Stimulated activated CD4-positive, alpha-beta T cell treated with anti-CD3 and anti-CD28 coated beads, Interleukin-2, amount 100 ng/mL, for 24 hours (primary cell): ENCODE measurements at regions not wholly inside any gene's neighbourhood (a gene's known extent, or its start where the extent isn't known, plus 50 kb on each side); places are given as distances from the start of the nearest gene placed in this dataset.
"Not testable (repeated sequence)": the region's sequence is repeated elsewhere in the genome, so short reads cannot be mapped to it uniquely, and the experiment has no call there.

ENCODE experiments used
- DNase-seq, 2 donors: peaks; one replicate each; pipeline ENCODE4 v3.0.0-alpha.2; 2020

- DNase-seq, result no peak
Observed at GRCh38 chr7:39826166-39826565, 123.9 kb upstream of the CDK13 start.

DNA sequence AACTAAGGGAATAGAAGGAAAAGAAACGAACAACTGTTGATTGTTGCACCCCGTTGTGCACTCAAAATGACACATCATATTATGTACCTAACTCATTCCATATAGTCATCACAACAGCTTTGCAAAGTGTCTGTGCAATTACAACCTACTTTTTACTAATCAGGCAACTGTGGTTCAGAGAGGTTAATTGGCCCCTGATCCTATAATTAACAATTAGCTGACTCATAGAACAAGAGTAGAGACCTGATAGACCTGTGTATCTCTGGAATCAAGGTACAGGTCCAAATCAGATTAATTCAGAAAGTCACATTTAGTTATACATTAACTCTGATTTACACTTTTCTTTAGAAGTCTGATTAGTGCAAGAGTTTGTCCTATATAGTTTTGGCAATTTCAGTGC, 122.5 kb upstream of the CDK13 start:
- DNase-seq, result no peak

- DNase-seq, result no peak
Observed at GRCh38 chr7:39829028-39829427, 121.0 kb upstream of the CDK13 start.

- no peak for DNase-seq
Observed at GRCh38 chr7:39832519-39833085, 117.5 kb upstream of the CDK13 start.

DNA sequence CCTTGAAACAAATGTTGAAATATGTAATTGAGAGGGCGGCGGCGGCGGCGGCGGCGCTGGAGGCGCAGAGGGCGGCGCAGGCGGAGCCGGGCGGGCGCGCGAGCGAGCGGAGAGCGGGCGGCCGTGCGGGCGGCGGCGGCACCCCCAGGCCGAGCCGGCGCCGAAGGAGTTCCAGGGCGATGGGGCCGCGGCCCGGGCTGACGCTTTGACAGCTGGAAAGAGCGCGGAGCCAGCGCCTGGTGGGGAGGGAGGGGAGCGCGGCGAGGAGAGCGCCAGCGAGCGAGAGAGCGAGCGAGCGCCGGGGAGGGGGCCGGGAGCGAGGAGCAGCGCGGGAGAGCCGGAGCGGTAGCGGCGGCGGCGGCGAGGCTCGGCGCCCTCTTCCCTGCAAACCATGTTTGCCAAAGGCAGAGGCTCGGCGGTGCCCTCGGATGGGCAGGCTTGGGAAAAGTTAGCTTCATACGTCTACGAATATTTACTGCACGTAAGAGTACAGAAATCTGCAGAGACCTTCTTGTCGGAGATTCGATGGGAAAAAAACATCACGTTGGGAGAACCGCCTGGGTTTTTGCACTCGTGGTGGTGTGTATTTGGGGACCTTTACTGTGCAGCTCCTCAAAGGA, 116.8 kb upstream of the CDK13 start:
- DNase-seq, result peak; percentile 29 to 67

DNA sequence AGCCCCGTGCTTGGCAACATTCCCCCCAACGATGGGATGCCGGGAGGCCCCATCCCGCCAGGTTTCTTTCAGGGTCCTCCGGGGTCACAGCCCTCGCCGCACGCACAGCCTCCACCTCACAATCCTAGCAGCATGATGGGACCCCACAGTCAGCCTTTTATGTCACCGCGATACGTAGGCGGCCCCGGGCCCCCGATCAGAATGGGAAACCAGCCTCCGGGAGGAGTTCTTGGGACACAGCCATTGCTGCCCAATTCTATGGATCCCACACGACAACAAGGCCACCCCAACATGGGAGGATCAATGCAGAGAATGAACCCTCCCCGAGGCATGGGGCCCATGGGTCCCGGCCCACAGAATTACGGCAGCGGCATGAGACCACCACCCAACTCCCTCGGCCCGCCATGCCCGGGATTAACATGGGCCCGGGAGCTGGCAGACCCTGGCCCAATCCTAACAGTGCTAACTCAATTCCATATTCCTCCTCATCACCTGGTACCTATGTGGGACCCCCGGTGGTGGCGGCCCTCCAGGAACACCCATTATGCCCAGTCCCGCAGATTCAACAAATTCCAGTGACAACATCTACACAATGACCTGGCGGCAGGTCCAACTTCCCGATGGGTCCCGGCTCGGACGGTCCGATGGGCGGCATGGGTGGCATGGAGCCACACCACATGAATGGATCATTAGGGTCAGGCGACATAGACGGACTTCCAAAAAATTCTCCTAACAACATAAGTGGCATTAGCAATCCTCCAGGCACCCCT, 116.0 kb upstream of the CDK13 start:
- DNase-seq, result not testable (repeated sequence)

- DNase-seq, result no peak
Observed at GRCh38 chr7:39838326-39838725, 111.7 kb upstream of the CDK13 start.

DNA sequence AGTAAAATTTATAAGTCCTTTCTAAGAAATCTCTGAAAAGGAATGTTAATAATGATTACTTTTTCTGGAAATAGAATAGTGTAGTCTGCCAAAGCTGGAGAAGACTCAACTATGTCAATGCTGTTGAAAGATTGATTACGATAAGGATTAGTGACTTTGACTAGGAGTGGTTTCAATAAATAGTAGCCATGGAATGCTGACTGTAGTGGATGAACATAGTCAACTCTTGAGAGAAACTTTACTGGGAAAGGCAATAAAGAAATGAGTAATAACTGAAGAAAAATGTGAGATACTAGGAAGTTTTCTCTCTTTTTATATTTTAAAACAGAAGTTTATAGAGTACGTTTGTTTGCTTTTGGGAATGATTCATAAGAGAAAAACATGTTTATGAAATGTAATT, 105.0 kb upstream of the CDK13 start:
- DNase-seq, result no peak

GRCh38 chr7:39847227-39847626, 102.8 kb upstream of the CDK13 start:
- DNase-seq, result no peak

DNA sequence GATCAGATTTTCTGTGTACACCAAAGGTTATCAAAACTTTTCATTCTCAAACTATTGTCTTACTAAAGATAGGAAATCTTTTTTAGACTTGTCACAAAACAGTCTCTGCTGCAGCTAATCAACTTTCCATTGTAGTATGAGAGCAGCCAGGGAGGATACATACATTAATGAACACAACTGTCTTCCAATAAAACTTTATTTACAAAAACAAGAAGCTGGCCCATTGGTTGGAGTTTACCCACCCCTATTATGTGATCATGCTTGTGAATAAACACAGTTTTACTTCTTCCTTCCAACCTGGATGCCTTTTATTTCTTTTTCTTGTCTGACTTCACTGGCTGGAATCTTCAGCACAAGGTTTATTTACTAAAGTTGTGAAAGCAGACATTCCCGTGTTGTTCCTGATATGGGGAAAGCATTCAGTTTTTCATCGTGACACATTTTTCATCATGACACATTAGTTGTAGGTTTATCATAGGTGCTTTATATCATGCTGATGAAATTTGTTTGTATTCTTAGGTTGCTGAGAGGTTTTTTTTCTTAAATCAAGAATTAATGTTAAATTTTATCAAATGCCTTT, 98.5 kb upstream of the CDK13 start:
- no peak for DNase-seq

DNA sequence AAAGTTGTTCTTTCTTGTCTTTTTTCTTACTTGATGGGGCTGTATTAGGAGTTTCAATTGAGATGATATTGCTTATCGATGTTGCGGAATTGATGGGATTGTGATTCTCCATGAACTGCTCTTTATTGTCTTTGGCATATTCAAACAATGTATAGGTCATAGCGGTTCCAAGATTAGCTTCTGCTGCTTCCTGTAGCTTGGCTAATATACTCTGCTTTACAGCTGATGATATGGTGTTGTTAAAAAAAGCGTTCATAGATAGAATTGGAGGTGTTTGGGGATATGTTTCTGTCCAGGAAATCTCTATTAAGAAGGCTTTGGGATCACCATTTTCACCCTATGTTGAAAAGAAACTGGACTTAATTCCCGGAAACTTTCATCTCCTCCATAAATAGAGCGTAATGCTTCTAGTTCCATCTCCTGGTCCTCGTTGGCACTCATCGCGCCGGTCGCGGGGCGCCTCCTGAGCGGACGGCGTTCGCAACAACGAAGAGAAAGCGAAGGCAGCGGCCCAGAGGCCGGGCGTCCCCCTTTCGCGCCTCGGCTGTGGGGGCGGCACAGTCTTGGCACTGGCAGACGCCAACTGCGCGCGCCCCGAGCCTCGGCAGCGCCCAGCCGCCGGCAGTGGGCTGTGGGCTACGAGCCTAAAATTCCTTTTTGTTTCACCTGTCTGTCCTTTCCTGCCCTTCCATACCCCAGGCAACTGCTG, 95.3 kb upstream of the CDK13 start:
- DNase-seq, result not testable (repeated sequence)

- DNase-seq, result no peak
Observed at GRCh38 chr7:39855325-39855674, 94.8 kb upstream of the CDK13 start.

DNA sequence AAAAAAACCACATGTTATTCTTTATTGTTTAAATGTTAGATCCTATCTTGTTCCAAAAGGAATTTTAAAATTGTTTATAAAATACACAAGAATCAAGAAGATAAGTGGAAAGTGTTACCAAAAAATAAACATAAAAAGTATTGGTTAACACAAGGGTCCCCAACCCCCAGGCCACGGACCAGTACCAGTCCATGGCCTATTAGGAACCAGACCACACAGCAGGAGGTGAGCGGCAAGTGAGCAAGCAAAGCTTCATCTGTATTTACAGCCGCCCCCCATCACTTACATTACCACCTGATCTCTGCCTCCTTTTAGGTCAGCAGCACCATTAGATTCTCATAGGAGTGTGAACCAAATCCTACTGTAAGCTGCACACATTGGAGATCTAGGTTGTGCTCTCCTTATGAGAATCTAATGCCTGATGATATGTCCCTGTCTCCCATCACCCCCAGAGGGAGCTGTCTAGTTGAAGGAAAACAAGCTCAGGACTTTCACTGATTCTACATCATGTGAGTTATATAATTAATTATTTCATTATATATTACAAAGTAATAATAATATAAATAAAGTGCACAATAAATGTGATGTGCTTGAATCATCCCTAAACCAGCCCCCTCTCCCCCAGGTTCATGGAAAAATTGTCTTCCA, 86.3 kb upstream of the CDK13 start:
- not testable (repeated sequence) for DNase-seq

- DNase-seq, result not testable (repeated sequence)
Observed at GRCh38 chr7:39869888-39870522, 80.1 kb upstream of the CDK13 start.

GRCh38 chr7:39871610-39872009, 78.4 kb upstream of the CDK13 start:
- not testable (repeated sequence) for DNase-seq

DNA sequence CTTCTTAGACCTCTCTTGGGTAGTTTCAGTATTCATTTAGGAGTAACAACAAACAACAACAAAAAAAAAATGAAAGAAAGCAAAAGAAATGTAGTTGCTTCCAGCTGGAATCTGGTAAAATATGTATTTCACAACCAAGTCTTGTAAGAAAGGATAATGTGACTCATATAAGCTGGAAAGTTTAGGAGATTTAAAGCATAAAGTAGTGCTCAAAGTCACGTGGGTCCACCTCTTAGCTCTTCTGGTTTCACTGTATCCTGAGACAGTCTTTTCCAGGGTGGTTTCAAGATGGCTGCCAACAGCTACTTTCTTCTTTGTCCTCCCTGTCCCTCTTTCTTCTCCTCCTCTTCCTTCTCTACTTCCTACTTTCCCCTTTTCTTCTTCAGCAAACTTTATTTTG, 69.5 kb upstream of the CDK13 start:
- DNase-seq, result no peak

DNA sequence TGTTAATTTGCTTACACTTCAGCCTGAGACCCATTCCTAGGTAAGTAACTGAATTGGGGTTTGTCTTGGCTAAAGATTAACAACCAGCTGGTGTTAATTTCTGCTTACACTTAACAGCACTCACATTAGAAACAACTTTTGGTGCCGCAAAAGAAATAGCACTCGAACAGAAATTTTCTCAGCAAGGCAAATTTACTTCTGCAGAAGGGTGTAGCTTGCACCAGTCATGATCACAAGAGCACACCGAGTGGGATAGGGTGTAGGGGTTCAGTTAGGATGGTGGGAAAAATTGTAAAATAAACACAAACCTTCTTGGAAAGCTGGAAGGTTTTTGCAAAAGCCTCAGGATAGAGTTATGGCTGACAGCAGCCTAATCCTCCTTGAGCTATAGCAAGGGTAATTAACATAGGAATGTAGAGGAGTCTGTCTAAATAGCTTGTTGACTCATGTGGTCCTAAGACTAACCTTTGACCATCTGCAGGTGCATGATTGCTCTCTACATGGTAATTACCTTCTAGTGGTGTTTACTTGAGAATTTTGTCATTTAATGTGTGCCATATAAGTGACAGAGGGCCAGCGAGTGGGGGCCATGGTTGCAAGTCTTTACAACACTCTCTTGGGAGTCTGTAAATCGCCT, 67.8 kb upstream of the CDK13 start:
- no peak for DNase-seq

DNA sequence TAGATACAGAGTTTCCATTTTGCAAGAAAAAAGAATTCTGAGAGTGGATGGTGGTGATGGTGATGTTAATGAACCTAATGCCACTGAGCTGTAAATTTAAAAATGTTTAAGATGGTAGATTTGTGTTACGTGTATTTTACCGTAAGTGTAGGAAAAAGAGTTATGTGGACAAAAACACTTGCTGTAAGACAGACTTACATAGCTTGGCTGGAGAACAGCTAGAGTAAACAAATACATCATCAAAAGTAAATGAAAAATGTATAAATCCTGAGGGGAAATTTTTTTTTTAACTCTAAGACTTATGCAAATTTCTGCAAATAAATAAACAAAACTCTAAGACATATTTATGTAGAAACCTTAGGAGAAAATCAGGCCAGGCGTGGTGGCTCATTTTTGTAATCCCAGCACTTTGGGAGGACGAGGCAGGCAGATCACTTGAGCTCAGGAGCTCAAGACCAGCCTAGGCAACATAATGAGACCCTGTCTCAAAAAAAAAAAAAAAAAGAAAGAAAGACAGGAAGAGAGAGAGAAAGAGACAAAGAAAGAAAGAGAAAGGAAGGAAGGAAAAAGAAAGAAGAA, 66.2 kb upstream of the CDK13 start:
- DNase-seq, result no peak

DNA sequence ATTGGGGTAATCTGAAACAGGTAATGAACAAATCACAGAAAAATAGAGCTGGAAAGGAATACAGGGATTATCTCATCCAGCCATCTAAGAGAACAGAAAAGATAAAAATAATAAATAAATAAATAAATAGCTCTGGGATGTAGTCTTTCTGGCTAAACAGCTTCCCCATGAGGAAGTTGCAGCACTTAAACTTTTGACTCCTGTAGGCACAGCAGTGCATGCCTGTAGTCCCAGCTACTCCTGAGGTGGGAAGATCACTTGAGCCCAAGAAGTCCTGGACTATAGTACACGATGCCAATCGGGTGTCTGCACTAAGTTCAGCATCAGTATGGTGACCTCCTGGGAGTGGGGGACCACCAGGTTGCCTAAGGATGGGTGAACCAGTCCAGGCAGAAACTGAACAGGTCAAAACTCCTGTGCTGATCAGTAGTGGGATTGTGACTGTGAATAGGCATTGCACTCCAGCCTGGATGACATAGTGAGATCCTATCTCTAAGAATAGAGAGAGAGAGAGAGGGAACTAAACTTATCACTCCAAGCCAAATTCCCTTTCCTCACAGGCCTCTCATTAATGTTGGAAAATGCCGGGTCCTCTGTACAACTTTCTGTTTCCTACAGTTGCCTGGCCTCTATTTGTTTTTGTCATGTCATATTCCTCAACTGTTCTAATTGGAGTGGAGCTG, 61.7 kb upstream of the CDK13 start:
- DNase-seq, result no peak

GRCh38 chr7:39890411-39890810, 59.6 kb upstream of the CDK13 start:
- no peak for DNase-seq

DNA sequence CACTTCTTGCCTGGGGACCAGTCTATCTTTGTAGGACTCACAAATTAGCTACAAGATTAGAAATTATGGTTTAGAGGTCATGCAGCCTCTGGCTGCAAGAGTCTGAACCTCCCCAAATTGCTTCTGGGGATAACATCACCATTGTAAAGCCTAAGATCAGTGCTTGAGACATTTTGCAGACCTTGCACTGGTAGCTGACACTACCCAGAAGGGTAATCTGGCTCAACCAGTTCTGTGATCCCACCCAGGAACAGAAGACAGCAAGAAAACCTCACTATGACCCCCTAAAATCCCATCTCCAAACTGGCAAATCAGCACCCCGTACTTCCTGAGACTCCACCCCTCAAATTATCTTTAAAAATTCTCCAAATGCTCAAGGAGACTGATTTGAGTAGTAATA, 58.2 kb upstream of the CDK13 start:
- DNase-seq, result no peak
